HG02610 (cell line): ENCODE measurements at regions not wholly inside any gene's neighbourhood (a gene's known extent, or its start where the extent isn't known, plus 50 kb on each side); places are given as distances from the start of the nearest gene placed in this dataset.

Experiments
- ATAC-seq: cut with Tn5 transposase; IDR thresholded peaks from one replicate; pipeline ENCODE4 v1.9.1; 2021; ENCODE audit warnings: mild to moderate bottlenecking, moderate library complexity; ENCODE audit not compliant: unreplicated experiment

GRCh38 chr12:107462428-107463332 is 222.9 kb upstream of the PWP1 start:
- ATAC-seq, result no peak

DNA sequence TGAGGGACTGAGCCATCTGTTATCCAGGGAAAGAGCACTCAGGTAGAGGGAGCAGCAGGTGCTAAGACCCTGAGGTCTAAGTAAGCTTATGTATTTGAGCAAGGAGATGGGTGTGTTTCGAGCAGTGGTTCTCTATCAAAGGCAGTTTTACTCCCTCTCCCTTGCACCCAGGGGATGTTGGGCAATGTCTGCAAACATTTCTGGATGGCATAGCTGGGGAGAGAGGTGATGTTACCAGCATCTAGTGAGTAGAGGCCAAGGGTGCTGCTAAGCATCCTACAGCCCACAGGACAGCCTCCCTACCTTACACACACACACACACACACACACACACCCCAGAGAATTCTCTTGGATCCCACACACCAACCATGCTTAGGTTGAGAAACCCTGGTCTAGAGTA is 221.0 kb upstream of the PWP1 start:
- no peak for ATAC-seq

- ATAC-seq, result no peak
Observed at GRCh38 chr12:107465625-107466024, 220.0 kb upstream of the PWP1 start.

GRCh38 chr12:107467716-107468115 is 217.9 kb upstream of the PWP1 start:
- ATAC-seq, result no peak

DNA sequence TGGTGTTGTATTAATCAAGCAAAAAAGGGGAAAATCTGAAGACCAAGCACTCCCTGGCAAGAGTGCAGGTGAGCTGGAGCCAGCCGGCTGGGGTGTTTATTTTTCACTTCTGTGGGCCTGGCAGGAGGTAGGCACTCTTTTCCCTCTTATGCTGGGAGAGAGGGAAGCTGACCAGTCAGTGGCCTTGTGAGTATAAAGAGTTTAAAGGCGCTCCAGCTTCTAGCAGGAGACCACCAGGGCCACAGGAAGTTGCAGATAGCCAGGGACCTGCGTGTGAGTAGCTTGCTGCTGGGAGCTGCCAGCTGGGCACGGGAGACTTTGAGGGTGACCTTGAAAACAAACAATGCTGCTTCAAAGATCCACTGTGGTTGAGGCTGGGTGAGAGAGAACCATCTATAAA is 217.4 kb upstream of the PWP1 start:
- no peak for ATAC-seq

GRCh38 chr12:107469011-107469410 is 216.6 kb upstream of the PWP1 start:
- no peak for ATAC-seq

GRCh38 chr12:107470645-107471044 is 215.0 kb upstream of the PWP1 start:
- ATAC-seq, result no peak

DNA sequence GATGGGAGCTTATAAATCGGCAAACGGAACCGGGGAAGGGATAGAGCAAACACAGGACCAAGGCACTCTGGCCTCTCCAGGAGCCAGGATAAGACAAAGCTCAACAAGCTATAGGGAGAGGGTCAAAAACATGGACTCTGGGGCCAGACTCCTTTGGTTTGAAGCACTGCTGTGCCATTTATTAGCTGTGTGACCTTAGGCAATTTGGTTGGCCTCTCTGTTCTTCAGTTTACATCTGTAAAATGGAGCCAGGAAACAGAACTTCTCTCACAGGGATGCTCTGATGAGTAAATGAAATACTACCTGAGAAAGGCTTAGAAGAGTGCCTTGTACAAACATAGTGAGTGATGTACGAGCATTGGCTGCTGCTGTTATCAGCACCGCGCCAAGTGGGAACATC is 213.3 kb upstream of the PWP1 start:
- ATAC-seq, result no peak

DNA sequence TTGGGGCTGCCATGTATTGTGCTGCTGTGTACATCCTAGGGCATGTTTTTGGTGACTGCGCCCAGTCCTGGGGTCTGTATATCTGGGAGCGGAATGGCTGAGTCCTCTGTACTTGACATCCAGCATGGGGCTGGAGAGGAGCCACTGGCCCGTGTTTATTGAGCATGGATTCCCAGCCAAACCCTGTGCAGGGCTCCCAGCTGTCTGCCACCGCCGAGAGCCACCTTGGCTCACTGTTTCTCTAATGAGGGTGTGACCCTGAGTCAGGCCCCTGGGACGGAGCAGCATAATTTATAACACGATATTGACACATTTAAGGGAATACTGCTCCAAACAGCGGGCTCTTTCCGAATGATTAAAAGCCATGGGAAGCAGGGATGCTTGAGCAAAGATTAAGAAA is 211.5 kb upstream of the PWP1 start:
- no peak for ATAC-seq

DNA sequence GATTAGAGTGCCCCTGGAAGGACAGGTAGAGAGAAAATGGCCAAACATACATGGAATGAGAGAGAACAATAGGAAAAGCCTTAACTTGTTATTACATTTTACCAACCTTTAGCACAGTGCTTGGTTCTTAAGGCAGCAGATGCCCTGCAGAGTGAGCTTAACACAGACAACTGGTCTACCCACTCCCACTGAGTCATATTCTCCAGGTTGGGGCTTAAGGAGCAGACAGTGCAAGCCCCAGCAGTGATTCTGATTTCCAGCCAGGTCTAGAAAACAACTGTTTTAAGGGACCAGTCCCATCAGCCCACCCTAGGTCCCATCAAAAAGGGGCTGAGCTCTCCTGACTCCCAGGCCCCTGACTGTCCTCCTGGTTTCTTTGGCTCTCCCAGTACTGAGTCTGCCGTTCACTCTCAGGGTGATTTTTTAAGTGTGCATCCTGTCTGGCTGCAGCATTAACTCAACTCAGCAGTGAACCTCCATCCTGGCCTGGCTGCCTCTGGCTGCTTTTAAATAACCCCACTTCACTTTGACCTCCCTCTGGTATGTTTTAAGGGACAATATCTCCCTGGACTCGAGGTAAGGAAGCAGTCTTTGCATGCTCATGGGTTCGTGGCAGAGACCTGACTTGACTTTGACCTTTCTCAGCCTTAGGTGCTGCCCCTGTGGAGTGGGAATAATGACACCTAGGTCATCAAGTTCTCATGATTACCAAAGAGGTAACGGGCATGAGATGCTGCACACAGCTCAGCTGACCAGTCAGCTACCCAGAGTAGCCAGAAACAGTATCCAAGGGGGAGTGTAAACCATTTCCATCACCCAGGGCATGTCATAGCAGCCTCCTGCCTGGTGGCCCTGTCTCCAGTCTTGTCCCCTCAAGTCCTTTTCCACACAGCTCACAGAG is 210.7 kb upstream of the PWP1 start:
- ATAC-seq, result no peak

- ATAC-seq, result no peak
Observed at GRCh38 chr12:107475900-107476299, 209.7 kb upstream of the PWP1 start.

GRCh38 chr12:107477018-107477417 is 208.6 kb upstream of the PWP1 start:
- no peak for ATAC-seq

DNA sequence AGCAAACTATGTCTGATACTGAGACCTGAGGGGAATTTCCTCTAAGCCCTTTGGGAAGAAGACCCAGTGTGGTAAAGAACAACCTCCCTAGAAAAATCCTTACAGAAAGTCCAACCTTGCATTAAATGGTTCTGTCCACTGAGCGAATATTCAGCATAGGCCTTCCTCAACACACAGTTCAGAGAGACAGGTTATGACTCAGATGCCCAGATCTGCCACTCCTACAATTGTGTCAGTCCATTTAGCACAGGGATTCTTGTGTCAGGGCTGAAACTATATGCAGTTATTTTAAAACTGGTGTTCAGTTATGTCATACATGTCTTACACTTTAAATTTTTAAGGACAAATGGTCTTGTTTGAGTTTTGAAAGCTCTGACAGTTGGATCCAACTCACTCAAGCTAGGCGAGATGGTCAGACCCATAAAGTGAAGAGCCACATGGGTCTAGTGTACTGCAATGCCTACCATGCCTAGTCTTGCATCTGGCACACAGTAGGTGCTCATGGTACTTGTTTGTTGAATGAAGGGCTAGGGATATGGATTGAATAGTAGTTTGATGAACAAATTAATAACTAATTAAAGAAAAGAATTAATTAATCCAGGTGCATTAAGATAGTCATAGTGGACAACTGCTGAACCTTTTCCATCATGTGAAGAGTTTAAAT is 207.5 kb upstream of the PWP1 start:
- no peak for ATAC-seq

- no peak for ATAC-seq
Observed at GRCh38 chr12:107478881-107479280, 206.7 kb upstream of the PWP1 start.

DNA sequence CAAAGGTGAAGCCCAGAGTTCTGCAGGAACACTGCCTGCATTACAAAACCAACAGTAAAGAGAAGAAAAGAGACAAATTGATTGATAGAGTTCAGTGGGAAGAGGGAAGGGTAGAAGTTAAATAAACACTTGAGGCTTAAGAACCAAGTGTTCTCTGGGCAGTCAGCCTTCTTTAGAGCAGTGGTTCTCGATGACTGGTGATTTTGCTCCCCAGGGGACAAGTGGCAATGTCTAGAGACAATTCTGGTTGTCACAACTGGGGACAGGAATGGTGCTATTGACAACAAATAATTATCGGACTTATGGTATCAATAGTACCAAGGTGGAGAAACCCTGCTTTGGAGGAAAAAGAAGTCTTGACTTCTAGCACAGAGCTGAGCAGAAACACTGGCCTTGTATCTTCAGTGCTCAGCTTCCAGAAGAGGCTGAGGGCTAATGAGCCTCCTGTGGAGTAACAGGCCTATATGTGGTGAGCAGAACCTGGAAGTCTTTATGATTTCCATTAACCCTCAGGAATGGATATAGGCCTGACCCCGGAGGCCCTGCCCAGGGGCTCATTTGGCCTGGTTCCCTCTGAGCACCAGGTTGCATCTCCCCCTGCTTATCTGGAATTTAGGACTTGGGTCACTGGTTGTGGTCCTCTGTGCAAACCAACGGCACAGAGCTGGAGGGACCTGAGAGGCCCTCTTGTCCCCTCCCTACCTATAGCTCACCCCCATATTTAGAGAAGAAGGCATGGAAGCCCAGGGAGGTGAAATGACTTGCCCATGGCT is 204.6 kb upstream of the PWP1 start:
- no peak for ATAC-seq

DNA sequence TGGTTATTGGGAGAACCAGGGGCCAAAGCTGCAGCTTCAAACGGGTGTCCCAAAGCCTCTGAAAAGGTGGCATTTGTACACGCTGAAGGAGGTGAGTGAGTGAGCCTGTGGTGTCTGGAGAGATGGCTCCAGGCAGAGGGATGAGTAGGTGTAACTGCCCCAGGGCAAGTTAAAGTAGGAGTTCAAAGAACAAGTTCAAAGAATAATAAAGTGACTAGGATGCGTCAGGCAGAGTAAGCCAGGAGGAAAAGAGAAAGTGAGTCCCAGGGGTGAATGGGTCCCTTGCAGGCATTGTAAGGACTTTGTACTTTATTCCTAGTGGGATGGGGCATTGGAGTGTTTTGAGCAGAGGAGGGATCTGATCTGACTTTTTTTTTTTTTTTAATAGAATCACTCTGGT is 201.4 kb upstream of the PWP1 start:
- ATAC-seq, result no peak

DNA sequence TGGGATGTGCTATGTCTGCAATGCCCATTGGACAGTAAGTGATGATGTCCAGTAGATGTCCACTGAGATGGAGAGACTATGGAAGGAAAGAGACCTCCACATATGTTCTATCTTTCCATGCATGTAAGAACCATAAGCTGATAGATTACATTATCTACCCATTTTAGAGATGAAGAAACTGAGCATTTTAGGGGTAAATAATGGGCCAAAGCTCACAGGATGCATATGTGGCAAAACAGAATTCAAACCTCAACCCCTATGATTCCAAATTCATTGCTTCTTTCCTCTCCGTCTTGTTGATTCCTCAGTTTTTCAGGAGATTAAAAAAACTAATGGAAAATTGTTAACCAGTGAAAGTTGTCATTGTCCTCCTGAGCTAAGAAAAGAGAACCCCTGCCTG is 200.7 kb upstream of the PWP1 start:
- ATAC-seq, result no peak

GRCh38 chr12:107485731-107486130 is 199.9 kb upstream of the PWP1 start:
- no peak for ATAC-seq

- no peak for ATAC-seq
Observed at GRCh38 chr12:107486140-107486892, 199.3 kb upstream of the PWP1 start.
